K562 (cell line): ENCODE measurements at regions not wholly inside any gene's neighbourhood (a gene's known extent, or its start where the extent isn't known, plus 50 kb on each side); places are given as distances from the start of the nearest gene placed in this dataset.
A peak's percentile ranks its signal among the peaks of the same experiment; 100 is the strongest.

Experiments
- CBFB ChIP-seq: sonication (generic); formaldehyde crosslinking; IDR thresholded peaks from 2 replicates; pipeline ENCODE4 v1.4.0; 2020; ENCODE audit warnings: mild to moderate bottlenecking, missing genetic modification reagents
- CXXC5 ChIP-seq: fragments of 250-450 bp; sonication (Bioruptor Pico); IDR thresholded peaks from 2 replicates; pipeline ENCODE4 v1.8.0; 2022; ENCODE audit warnings: inconsistent platforms, mild to moderate bottlenecking, moderate library complexity
- FOXM1 ChIP-seq, 2 experiments: fragments of 450-650 bp in 1 of 2; sonication (generic) in 1 of 2; formaldehyde crosslinking in 1 of 2; IDR thresholded peaks; 2 replicates each; pipeline versions ENCODE4 v1.6.1 to v1.9.0; 2017 to 2022; ENCODE audit warnings: low read depth in 2 of 2, mild to moderate bottlenecking in 2 of 2, missing genetic modification reagents in 1 of 2, moderate library complexity in 1 of 2
- FOXO4 ChIP-seq: fragments of 450-650 bp; formaldehyde crosslinking; IDR thresholded peaks from 2 replicates; pipeline ENCODE4 v1.4.0; 2020; ENCODE audit warnings: mild to moderate bottlenecking, moderate library complexity
- JUND ChIP-seq, 2 experiments: IDR thresholded peaks; 2 replicates in 1 of 2; 3 replicates in 1 of 2; pipeline ENCODE4 v1.6.1; 2011; ENCODE audit warnings: borderline replicate concordance in 2 of 2, low read depth in 2 of 2, low read length in 2 of 2, improper control_type of control experiment in 1 of 2, missing biosample characterization in 1 of 2, missing genetic modification characterization in 1 of 2, missing genetic modification reagents in 1 of 2
- KAT7 ChIP-seq: sonication (generic); formaldehyde crosslinking; IDR thresholded peaks from 2 replicates; pipeline ENCODE4 v1.8.0; 2022; ENCODE audit warnings: missing genetic modification reagents, mild to moderate bottlenecking, borderline replicate concordance
- MTF1 ChIP-seq: fragments of 250-450 bp; sonication (Bioruptor Pico); IDR thresholded peaks from 2 replicates; pipeline ENCODE4 v1.9.0; 2021; ENCODE audit warnings: moderate library complexity, mild to moderate bottlenecking, inconsistent platforms, borderline replicate concordance
- NFRKB ChIP-seq: fragments of 450-650 bp; IDR thresholded peaks from 2 replicates; pipeline ENCODE4 v1.6.1; 2016; ENCODE audit warnings: low read depth
- SMARCE1 ChIP-seq: fragments of 450-650 bp; IDR thresholded peaks from 2 replicates; pipeline ENCODE4 v1.7.1; 2016; ENCODE audit warnings: mild to moderate bottlenecking
- SOX6 ChIP-seq: fragments of 450-650 bp; IDR thresholded peaks from 2 replicates; pipeline ENCODE4 v1.6.1; 2014; ENCODE audit warnings: mild to moderate bottlenecking
- TCF3 ChIP-seq: sonication (generic); formaldehyde crosslinking; IDR thresholded peaks from 2 replicates; pipeline ENCODE4 v1.4.0; 2020; ENCODE audit warnings: mild to moderate bottlenecking, missing genetic modification reagents
- USF2 ChIP-seq: sonication (generic); formaldehyde crosslinking; IDR thresholded peaks from 2 replicates; pipeline ENCODE4 v1.5.0; 2020; ENCODE audit warnings: missing genetic modification reagents
- ZBTB12 ChIP-seq: fragments of 250-450 bp; sonication (Bioruptor Pico); IDR thresholded peaks from 2 replicates; pipeline ENCODE4 v1.4.0; 2020
- ZBTB43 ChIP-seq: sonication (generic); formaldehyde crosslinking; IDR thresholded peaks from 2 replicates; pipeline ENCODE4 v1.8.0; 2023; ENCODE audit warnings: mild to moderate bottlenecking, missing genetic modification reagents
- ZNF282 ChIP-seq: sonication (generic); formaldehyde crosslinking; IDR thresholded peaks from 2 replicates; pipeline ENCODE4 v1.8.1; 2023; ENCODE audit warnings: missing genetic modification reagents
- ZNF589 ChIP-seq: fragments of 200-800 bp; sonication (Bioruptor generic); IDR thresholded peaks from 2 replicates; pipeline ENCODE4 v1.6.1; 2016; ENCODE audit warnings: low read depth, missing genetic modification characterization, missing compliant biosample characterization
- TF ChIP-seq, protein P1 (sequence below): IDR thresholded peaks from 2 replicates; pipeline ENCODE4 v1.6.1; 2012; ENCODE audit warnings: low read depth, low read length, improper control_type of control experiment, borderline replicate concordance

DNA sequence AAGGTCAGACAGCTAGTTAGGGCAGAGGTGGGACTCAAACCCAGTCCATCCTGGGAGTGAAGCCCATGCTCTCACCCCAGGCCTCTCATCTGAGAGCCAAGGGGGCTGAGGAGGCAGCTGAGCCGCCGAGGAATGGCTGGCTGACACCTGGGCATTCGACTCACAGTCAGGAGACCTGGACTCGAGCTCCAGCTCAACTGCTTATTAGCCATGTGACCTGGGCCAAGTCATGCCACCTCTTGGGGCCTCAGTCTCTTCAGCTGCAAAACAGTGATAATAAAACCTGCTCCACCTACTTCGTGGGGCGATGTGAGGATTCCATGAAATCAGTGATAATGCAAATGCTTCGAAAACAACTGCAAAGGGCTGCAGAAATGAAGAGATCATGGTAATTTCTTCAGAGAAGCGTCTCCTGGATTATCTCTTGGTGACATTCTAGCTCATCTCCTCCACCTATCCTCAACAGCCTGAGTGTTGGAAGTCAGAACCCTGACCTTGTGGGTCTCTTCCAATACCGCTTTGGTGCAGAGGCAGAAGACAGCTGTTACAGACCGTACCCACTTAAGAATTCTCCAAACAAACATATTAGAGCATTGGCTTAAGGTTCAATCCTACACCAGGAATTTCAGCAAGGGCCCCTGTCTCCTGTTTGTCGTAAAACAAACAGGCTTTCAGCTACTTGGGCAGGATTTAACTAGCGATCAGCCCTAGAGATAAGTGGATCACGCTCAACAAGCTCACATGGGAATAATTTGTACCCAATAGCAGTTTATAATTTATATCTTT, 60.0 kb upstream of the PIM1 start (continued):
- TF ChIP-seq CXXC5 (peak; percentile 94), ZBTB12 (CRISPR knock-in tag) (peak; percentile 36; the same call in 1 of the 2 replicates), JUND (IDR thresholded peaks at IDR 0.05; ENCODE audit: borderline replicate concordance, low read depth, low read length) (no peak; the same call in 1 of the 2 replicates), JUND (tag; IDR thresholded peaks at IDR 0.05; ENCODE audit: borderline replicate concordance, low read depth, low read length) (peak; percentile 70; the same call in 2 of the 3 replicates), ZNF282 (CRISPR knock-in tag) (no peak), SMARCE1 (peak; percentile 72), ZBTB43 (CRISPR knock-in tag) (no peak), KAT7 (CRISPR knock-in tag) (peak; percentile 80; the same call in 1 of the 2 replicates), MTF1 (0 out of 2 replicates have a peak, but pooled peaks have one; percentile 78), SOX6 (peak; percentile 89), USF2 (peak; percentile 82), FOXO4 (no peak), CBFB (CRISPR knock-in tag) (no peak), NFRKB (peak; percentile 62), TCF3 (CRISPR knock-in tag) (peak; percentile 93), ZNF589 (CRISPR knock-in tag) (peak; percentile 46; the same call in 1 of the 2 replicates), FOXM1 (IDR thresholded peaks at IDR 0.05; ENCODE audit: low read depth) (0 out of 2 replicates have a peak, but pooled peaks have one; percentile 37), FOXM1 (CRISPR knock-in tag; IDR thresholded peaks at IDR 0.05; ENCODE audit: low read depth) (no peak)
- TF ChIP-seq, protein P1, sequence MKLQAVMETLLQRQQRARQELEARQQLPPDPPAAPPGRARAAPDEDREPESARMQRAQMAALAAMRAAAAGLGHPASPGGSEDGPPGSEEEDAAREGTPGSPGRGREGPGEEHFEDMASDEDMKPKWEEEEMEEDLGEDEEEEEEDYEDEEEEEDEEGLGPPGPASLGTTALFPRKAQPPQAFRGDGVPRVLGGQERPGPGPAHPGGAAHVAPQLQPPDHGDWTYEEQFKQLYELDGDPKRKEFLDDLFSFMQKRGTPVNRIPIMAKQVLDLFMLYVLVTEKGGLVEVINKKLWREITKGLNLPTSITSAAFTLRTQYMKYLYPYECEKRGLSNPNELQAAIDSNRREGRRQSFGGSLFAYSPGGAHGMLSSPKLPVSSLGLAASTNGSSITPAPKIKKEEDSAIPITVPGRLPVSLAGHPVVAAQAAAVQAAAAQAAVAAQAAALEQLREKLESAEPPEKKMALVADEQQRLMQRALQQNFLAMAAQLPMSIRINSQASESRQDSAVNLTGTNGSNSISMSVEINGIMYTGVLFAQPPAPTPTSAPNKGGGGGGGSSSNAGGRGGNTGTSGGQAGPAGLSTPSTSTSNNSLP, result no peak; the same call in 1 of the 2 replicates
